ENCODE measurements at regions not wholly inside any gene's neighbourhood (a gene's known extent, or its start where the extent isn't known, plus 50 kb on each side); places are given as distances from the start of the nearest gene placed in this dataset.

DNA sequence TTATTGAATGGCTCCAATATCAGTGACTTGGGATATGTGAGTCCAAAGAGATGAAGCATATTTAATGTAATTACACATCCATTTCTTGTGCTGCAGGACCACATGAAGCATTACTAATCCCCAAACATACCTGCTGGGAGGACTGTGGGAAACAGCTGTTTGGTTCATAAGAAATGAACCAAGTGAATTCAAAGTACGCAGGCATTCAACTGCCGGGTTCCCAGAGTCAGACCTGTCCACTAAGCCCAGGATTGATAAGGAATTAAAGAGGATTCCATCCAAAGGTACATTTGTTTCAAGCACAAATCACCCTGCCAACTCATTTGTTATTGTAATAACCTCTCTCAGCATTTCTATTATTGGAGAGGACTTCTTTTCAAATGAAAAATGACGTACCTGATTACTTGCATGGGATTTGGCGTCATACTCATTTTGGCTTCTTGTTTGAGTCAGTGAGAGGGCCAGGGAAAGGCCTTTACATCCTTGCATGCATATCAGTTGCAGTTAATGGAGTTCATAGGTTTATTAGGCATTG, 230.7 kb downstream of the TXNL1 start:
- ChIA-PET CTCF (no interaction called here), SMC1A (ENCODE audit: uncharacterized antibody, unreplicated experiment) (interaction anchor here (1.0 to 1.6 kb wide), 2 partner anchors 26 to 159 kb away, joined by 3 read pairs; no protein-coding TSS in a partner anchor), POLR2A (no interaction called here), RAD21 (ENCODE audit: unreplicated experiment) (no interaction called here)
- Histone ChIP-seq H2AFZ (ENCODE audit: control insufficient read depth, low read depth, low read length) (no peak overlapping the region), H3K4me1 (ENCODE audit: control insufficient read depth, insufficient read depth, low read length) (no peaks in the 10 kb centered on the region), H3K79me2 (ENCODE audit: control insufficient read depth, insufficient read depth, low read length) (no peaks in the 10 kb centered on the region), H3K36me3 (ENCODE audit: control insufficient read depth in 2 of 2, insufficient read depth in 2 of 2, low read length in 1 of 2) (no peaks in the 10 kb centered on the region), H3K4me2 (ENCODE audit: control insufficient read depth, insufficient read depth) (no peak overlapping the region), H3K27ac (ENCODE audit: control insufficient read depth, insufficient read depth) (no peak overlapping the region), H3K9ac (ENCODE audit: control insufficient read depth, insufficient read depth, low read length) (no peak overlapping the region), H3K4me3 (no peak overlapping the region), H3K27me3 (replicated peaks in 1 of 2; ENCODE audit: control insufficient read depth in 2 of 2, insufficient read depth in 2 of 2, low read length in 1 of 2) (no peaks in the 10 kb centered on the region), H3K9me3 (replicated peaks; ENCODE audit: control insufficient read depth, insufficient read depth, low read length) (no peaks in the 10 kb centered on the region), H4K20me1 (ENCODE audit: control insufficient read depth, insufficient read depth) (no peaks in the 10 kb centered on the region)
- intact Hi-C loops (cut with micrococcal nuclease; ENCODE audit: unreplicated experiment) (no loop called here), in situ Hi-C loops (cut with MboI) (no loop called here)
- no peak for FAIRE-seq
- WGBS (ENCODE audit: insufficient coverage, insufficient replicate concordance, low lambda C conversion rate, missing lambda C conversion rate), result 24% methylated on average over 4 of the region's 4 CpGs
- no TSS peak for BruUV-seq (replicated peaks)
- no peak for DNase-seq (ENCODE audit: low read depth, low spot score)
- ATAC-seq, result no peak
- TF ChIP-seq RAD51 (IDR thresholded peaks at IDR 0.05) (no peak), NFYA (IDR thresholded peaks at IDR 0.05; ENCODE audit: borderline replicate concordance, low read depth, low read length) (no peak), FOXK2 (IDR thresholded peaks at IDR 0.05) (no peak), STAT1 (conservative IDR thresholded peaks at IDR 0.05) (no peak), CBX3 (IDR thresholded peaks at IDR 0.05; ENCODE audit: borderline replicate concordance, low read depth) (no peak), YY1 (IDR thresholded peaks at IDR 0.05; ENCODE audit: low read depth, low read length) (no peak), ATF7 (IDR thresholded peaks at IDR 0.05; ENCODE audit: low read depth) (no peak), TAF1 (IDR thresholded peaks at IDR 0.05; ENCODE audit: borderline replicate concordance, low read depth, low read length) (no peak), USF1 (IDR thresholded peaks at IDR 0.05; ENCODE audit: borderline replicate concordance, extremely low read length, insufficient read depth, low read depth, low read length) (no peak), ZNF687 (IDR thresholded peaks at IDR 0.05) (no peak), CEBPZ (IDR thresholded peaks at IDR 0.05; ENCODE audit: low read depth, low read length) (no peak), RUNX3 (IDR thresholded peaks at IDR 0.05; ENCODE audit: low read length) (no peak), HSF1 (IDR thresholded peaks at IDR 0.05; ENCODE audit: low read depth, low read length) (no peak)
